Mammary epithelial cell (primary cell): ENCODE measurements at regions not wholly inside any gene's neighbourhood (a gene's known extent, or its start where the extent isn't known, plus 50 kb on each side); places are given as distances from the start of the nearest gene placed in this dataset.
"Not testable (repeated sequence)": the region's sequence is repeated elsewhere in the genome, so short reads cannot be mapped to it uniquely, and the experiment has no call there.

Experiments
- EZH2 ChIP-seq: IDR thresholded peaks from 2 replicates; pipeline ENCODE4 v1.6.1; 2012; ENCODE audit warnings: low read length, inconsistent platforms, borderline replicate concordance
- TF ChIP-seq, protein P1 (sequence below), 2 donors: IDR thresholded peaks in 1 of 2; conservative IDR thresholded peaks in 1 of 2; 2 replicates each; pipeline ENCODE4 v1.5.1; 2011 to 2012; ENCODE audit warnings: inconsistent platforms in 2 of 2, low read length in 2 of 2, mild to moderate bottlenecking in 2 of 2, control low read depth in 1 of 2, low read depth in 1 of 2; ENCODE audit not compliant: insufficient read depth in 1 of 2; ENCODE audit errors: extremely low read depth in 1 of 2

DNA sequence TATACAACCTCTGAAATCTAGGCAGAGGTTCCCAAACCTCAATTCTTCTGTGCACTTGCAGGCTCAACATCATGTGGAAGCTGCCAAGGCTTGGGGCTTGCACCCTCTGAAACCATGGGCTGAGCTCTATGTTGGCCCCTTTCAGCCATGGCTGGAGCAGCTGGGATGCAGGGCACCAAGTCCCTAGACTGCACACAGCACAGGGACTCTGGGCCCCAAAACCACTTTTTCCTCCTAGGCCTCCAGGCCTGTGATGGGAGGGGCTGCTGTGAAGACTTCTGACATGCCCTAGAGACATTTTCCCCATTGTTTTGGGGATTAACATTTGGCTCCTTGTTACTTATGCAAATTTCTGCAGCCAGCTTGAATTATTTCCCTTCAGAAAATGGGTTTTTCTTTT, 250.4 kb downstream of the ERMARD start:
- TF ChIP-seq, protein P1, sequence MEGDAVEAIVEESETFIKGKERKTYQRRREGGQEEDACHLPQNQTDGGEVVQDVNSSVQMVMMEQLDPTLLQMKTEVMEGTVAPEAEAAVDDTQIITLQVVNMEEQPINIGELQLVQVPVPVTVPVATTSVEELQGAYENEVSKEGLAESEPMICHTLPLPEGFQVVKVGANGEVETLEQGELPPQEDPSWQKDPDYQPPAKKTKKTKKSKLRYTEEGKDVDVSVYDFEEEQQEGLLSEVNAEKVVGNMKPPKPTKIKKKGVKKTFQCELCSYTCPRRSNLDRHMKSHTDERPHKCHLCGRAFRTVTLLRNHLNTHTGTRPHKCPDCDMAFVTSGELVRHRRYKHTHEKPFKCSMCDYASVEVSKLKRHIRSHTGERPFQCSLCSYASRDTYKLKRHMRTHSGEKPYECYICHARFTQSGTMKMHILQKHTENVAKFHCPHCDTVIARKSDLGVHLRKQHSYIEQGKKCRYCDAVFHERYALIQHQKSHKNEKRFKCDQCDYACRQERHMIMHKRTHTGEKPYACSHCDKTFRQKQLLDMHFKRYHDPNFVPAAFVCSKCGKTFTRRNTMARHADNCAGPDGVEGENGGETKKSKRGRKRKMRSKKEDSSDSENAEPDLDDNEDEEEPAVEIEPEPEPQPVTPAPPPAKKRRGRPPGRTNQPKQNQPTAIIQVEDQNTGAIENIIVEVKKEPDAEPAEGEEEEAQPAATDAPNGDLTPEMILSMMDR (conservative IDR thresholded peaks at IDR 0.05 in 1 of 2, IDR thresholded peaks at IDR 0.05 in 1 of 2; ENCODE audit: extremely low read depth in 1 of 2, insufficient read depth in 1 of 2, low read depth in 1 of 2, low read length in 2 of 2): not testable (repeated sequence)
- not testable (repeated sequence) for TF ChIP-seq EZH2
